PFSK-1 (cell line): ENCODE measurements at regions not wholly inside any gene's neighbourhood (a gene's known extent, or its start where the extent isn't known, plus 50 kb on each side); places are given as distances from the start of the nearest gene placed in this dataset.

ENCODE experiments used
- POLR2AphosphoS5 ChIP-seq: IDR thresholded peaks from 2 replicates; pipeline ENCODE4 v1.6.1; 2012; ENCODE audit warnings: low read depth, mild to moderate bottlenecking, control low read depth, low read length, moderate library complexity
- REST ChIP-seq, 2 experiments: IDR thresholded peaks; 2 replicates each; pipeline versions ENCODE4 v1.6.1 to v1.8.0; 2011 to 2012; ENCODE audit warnings: low read depth in 2 of 2, low read length in 2 of 2, control low read depth in 1 of 2, inconsistent platforms in 1 of 2, mild to moderate bottlenecking in 1 of 2, moderate library complexity in 1 of 2; ENCODE audit not compliant: insufficient read depth in 1 of 2
- SIN3A ChIP-seq: IDR thresholded peaks from 2 replicates; pipeline ENCODE4 v1.6.1; 2012; ENCODE audit warnings: mild to moderate bottlenecking, low read length, moderate library complexity, borderline replicate concordance; ENCODE audit not compliant: insufficient read depth
- TAF1 ChIP-seq: IDR thresholded peaks from 2 replicates; pipeline ENCODE4 v1.6.1; 2012; ENCODE audit warnings: low read length, control low read depth, borderline replicate concordance; ENCODE audit not compliant: insufficient read depth

- TF ChIP-seq POLR2AphosphoS5 (no peak), REST (IDR thresholded peaks at IDR 0.05; ENCODE audit: insufficient read depth in 1 of 2, low read depth in 2 of 2, low read length in 2 of 2) (no peak), SIN3A (no peak), TAF1 (no peak)
These were observed 79.4 kb downstream of the DACT1 start for GRCh38 chr14:58717211-58717610.
